ENCODE measurements at regions not wholly inside any gene's neighbourhood (a gene's known extent, or its start where the extent isn't known, plus 50 kb on each side); places are given as distances from the start of the nearest gene placed in this dataset.

DNA sequence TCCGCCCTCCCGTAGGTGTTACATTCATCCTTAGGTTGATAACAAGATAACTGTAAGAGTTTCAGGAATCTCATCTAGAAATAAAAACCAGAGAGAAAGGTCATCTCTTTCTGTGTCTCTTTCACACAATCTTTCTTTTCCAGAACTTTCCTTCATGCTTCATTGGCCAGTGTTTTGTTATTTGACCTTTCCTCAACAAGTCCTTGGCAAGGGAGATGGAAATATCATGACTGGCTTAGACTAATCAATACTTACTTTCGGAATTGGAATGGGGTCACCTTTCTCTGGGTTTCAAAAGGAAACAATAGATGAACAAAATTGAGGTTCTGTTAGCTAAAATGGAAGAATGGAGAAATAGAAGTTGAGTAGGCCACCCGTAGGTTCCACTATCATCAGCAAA is 72.9 kb upstream of the PPP2R5A start:
- DNase-seq (ENCODE audit: extremely low spot score, unreplicated experiment): no peak
- no peaks in the 10 kb centered on the region for H3K4me1 Mint-ChIP-seq (ENCODE audit: unreplicated experiment)
- H3K9me3 Mint-ChIP-seq: no peaks in the 10 kb centered on the region
- no peak overlapping the region for H3K4me3 Mint-ChIP-seq
- TF ChIP-seq, protein P1, sequence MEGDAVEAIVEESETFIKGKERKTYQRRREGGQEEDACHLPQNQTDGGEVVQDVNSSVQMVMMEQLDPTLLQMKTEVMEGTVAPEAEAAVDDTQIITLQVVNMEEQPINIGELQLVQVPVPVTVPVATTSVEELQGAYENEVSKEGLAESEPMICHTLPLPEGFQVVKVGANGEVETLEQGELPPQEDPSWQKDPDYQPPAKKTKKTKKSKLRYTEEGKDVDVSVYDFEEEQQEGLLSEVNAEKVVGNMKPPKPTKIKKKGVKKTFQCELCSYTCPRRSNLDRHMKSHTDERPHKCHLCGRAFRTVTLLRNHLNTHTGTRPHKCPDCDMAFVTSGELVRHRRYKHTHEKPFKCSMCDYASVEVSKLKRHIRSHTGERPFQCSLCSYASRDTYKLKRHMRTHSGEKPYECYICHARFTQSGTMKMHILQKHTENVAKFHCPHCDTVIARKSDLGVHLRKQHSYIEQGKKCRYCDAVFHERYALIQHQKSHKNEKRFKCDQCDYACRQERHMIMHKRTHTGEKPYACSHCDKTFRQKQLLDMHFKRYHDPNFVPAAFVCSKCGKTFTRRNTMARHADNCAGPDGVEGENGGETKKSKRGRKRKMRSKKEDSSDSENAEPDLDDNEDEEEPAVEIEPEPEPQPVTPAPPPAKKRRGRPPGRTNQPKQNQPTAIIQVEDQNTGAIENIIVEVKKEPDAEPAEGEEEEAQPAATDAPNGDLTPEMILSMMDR (conservative IDR thresholded peaks at IDR 0.05): no peak
- H3K36me3 Mint-ChIP-seq: no peaks in the 10 kb centered on the region
- no peak overlapping the region for H3K27ac Mint-ChIP-seq
- peaks cover 3% of the 10 kb centered on the region for H3K27me3 Mint-ChIP-seq

DNA sequence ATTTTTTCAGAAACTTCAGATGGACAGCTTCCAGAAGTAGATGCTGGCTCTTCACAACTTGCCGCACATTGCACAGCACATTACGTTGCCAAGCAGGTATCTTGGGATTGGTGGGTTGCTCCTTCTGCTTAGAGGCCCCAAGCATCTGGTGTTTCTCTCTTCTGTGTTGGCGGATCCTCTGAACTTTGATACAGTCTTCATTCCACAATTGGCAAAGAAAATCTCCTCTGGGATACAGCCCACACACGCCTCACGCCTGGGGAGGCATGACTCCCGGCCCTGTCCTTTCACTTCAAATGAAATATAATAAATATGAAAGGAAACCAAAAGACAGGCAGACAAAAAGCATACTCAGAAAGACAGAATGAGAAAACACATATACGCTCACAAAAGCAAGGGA is 72.3 kb upstream of the PPP2R5A start:
- Mint-ChIP-seq H3K36me3 (no peaks in the 10 kb centered on the region), H3K27me3 (peaks cover 3% of the 10 kb centered on the region), H3K4me1 (ENCODE audit: unreplicated experiment) (no peaks in the 10 kb centered on the region), H3K9me3 (no peaks in the 10 kb centered on the region), H3K27ac (no peak overlapping the region), H3K4me3 (no peak overlapping the region)
- no peak for DNase-seq (ENCODE audit: extremely low spot score, unreplicated experiment)
- TF ChIP-seq, protein P1 (conservative IDR thresholded peaks at IDR 0.05): no peak

DNA sequence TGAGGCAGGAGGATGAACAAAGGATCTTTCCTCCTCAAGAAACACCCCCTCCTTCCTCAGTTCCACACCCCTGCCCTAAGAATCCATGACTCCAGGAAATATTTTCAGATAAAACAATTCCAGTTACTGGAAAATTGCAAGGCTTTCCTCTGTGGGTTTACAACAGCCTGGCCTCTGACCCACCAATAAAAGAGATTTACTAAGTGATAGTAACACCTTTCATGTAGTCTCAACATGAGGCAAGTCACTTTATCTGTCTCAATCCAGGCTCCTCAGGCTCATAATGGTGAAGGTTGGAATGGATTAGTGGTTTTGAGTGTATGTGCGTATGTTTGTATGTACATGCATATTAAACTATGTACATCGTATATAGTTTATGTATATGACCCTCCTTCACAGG is 71.4 kb upstream of the PPP2R5A start:
- Mint-ChIP-seq H3K27me3 (peaks cover 3% of the 10 kb centered on the region), H3K27ac (no peak overlapping the region), H3K4me1 (ENCODE audit: unreplicated experiment) (peaks cover 8% of the 10 kb centered on the region), H3K36me3 (no peaks in the 10 kb centered on the region), H3K9me3 (no peaks in the 10 kb centered on the region), H3K4me3 (no peak overlapping the region)
- TF ChIP-seq, protein P1 (conservative IDR thresholded peaks at IDR 0.05): no peak
- DNase-seq (ENCODE audit: extremely low spot score, unreplicated experiment): no peak

DNA sequence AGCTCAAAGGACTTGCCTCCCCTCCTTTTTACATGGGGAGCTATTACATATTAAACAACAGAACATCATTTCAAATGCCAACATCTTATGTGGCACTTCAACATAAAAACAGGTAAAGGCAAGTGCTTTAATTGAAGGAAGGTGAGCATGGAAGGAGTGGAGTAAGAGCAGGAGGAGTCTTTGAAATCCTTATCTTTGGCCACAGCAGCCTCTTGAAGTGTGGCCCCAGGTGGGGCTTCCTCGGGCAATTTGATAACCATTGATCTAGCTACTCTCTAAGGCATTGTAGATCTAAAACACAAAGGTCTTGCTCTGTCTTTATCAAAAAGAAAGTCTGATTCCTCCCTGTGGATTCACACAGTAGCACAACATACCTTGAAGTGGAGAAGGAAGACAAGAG is 70.9 kb upstream of the PPP2R5A start:
- H3K27ac Mint-ChIP-seq: no peak overlapping the region
- H3K4me1 Mint-ChIP-seq (ENCODE audit: unreplicated experiment): peaks cover 9% of the 10 kb centered on the region
- DNase-seq (ENCODE audit: extremely low spot score, unreplicated experiment): no peak
- TF ChIP-seq, protein P1 (conservative IDR thresholded peaks at IDR 0.05): no peak
- no peaks in the 10 kb centered on the region for H3K36me3 Mint-ChIP-seq
- no peaks in the 10 kb centered on the region for H3K9me3 Mint-ChIP-seq
- peaks cover 3% of the 10 kb centered on the region for H3K27me3 Mint-ChIP-seq
- H3K4me3 Mint-ChIP-seq: no peak overlapping the region

DNA sequence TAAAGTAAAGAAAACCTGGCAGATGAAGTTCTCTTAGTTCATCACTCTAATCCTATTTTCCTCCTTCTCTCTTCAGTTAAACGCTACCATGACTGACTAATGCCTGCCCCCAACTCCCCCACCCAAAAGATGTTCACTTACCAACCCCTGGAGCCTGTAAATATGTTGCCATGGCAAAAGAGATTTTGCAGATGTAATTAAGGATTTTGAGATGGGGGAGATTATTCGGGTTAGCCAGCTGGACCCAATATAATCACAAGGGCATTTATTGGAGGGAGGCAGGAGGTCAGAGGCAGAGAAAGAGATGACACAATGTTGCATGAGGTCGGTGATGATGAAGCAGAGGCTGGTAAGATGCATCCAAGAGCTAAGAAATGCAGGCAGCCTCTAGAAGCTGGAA is 69.3 kb upstream of the PPP2R5A start:
- H3K27ac Mint-ChIP-seq: no peak overlapping the region
- H3K36me3 Mint-ChIP-seq: no peaks in the 10 kb centered on the region
- H3K4me1 Mint-ChIP-seq (ENCODE audit: unreplicated experiment): peaks cover 14% of the 10 kb centered on the region
- TF ChIP-seq, protein P1 (conservative IDR thresholded peaks at IDR 0.05): no peak
- H3K9me3 Mint-ChIP-seq: no peaks in the 10 kb centered on the region
- no peak overlapping the region for H3K4me3 Mint-ChIP-seq
- no peak for DNase-seq (ENCODE audit: extremely low spot score, unreplicated experiment)
- peaks cover 3% of the 10 kb centered on the region for H3K27me3 Mint-ChIP-seq

DNA sequence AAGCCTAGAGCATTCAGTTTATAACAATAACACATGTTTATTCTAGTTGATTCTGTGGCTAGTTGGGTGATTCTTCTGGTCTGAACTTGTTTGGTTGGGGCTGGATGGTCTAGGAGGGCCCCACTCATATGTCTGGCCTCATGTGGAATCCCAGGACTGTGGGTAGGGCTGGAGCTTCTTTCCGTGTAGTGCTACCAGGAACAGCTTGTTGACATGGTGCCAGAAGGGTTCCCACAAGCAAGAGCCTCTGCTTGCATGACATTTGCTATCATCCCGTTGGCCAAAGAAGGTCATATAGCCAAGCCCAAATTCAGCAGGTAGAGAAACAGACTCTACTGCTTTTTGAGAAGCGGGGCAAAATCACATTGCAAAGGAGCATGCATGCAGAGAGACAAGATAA is 67.6 kb upstream of the PPP2R5A start:
- DNase-seq (ENCODE audit: extremely low spot score, unreplicated experiment): no peak
- H3K4me3 Mint-ChIP-seq: no peak overlapping the region
- peaks cover 14% of the 10 kb centered on the region for H3K4me1 Mint-ChIP-seq (ENCODE audit: unreplicated experiment)
- peaks cover 3% of the 10 kb centered on the region for H3K27me3 Mint-ChIP-seq
- H3K27ac Mint-ChIP-seq: no peak overlapping the region
- no peaks in the 10 kb centered on the region for H3K36me3 Mint-ChIP-seq
- TF ChIP-seq, protein P1 (conservative IDR thresholded peaks at IDR 0.05): no peak
- H3K9me3 Mint-ChIP-seq: no peaks in the 10 kb centered on the region
